Osteocyte (in vitro differentiated cells): ENCODE measurements at regions not wholly inside any gene's neighbourhood (a gene's known extent, or its start where the extent isn't known, plus 50 kb on each side); places are given as distances from the start of the nearest gene placed in this dataset.

Experiments used
- DNase-seq: peaks from one replicate; pipeline ENCODE4 v3.0.0; 2021; ENCODE audit warnings: mixed read lengths; ENCODE audit not compliant: unreplicated experiment; ENCODE audit errors: extremely low spot score
- H3K27ac Mint-ChIP-seq: one replicate; pipeline ENCODE4 v1.8.0; 2021; ENCODE audit warnings: mild to moderate bottlenecking, mixed read lengths; ENCODE audit not compliant: unreplicated experiment
- H3K27me3 Mint-ChIP-seq: one replicate; pipeline ENCODE4 v1.8.0; 2021; ENCODE audit warnings: mixed read lengths; ENCODE audit not compliant: unreplicated experiment
- H3K36me3 Mint-ChIP-seq: one replicate; pipeline ENCODE4 v1.8.0; 2021; ENCODE audit warnings: mixed read lengths; ENCODE audit not compliant: unreplicated experiment
- H3K4me1 Mint-ChIP-seq: one replicate; pipeline ENCODE4 v1.8.0; 2021; ENCODE audit warnings: mixed read lengths; ENCODE audit not compliant: unreplicated experiment
- H3K4me3 Mint-ChIP-seq: one replicate; pipeline ENCODE4 v1.8.0; 2021; ENCODE audit warnings: mild to moderate bottlenecking, moderate library complexity, mixed read lengths; ENCODE audit not compliant: unreplicated experiment
- H3K9me3 Mint-ChIP-seq: one replicate; pipeline ENCODE4 v1.8.0; 2021; ENCODE audit warnings: mixed read lengths; ENCODE audit not compliant: unreplicated experiment
- TF ChIP-seq, protein P1 (sequence below): fragments of 200-600 bp; sonication (generic); IDR thresholded peaks from 2 replicates; pipeline ENCODE4 v1.5.0; 2021; ENCODE audit warnings: antibody characterized with exemption, mild to moderate bottlenecking, moderate library complexity

DNA sequence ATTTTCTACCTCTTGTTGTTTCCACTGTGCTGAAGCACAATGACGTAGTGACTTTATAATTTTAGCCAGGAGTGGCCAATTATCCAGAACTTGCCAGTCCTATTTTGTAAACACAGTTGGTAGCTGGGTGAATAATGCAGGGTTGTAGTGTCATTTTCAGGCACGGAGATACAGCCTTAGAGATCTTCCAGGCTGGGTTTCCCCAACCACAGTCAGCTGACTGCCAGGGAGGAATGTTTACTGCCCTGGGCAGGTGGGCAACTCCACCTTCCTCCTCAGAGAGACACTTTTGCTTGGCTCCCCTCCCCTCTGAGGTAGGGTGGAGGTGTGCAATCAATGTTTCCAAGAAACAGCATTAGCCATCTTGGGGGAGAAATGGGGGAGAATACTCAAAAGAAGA, 228.1 kb upstream of the NR4A3 start:
- DNase-seq: no peak
- Mint-ChIP-seq H3K27ac (no peak overlapping the region), H3K9me3 (no peaks in the 10 kb centered on the region), H3K36me3 (no peaks in the 10 kb centered on the region), H3K4me3 (no peak overlapping the region), H3K27me3 (peaks cover 26% of the 10 kb centered on the region), H3K4me1 (no peaks in the 10 kb centered on the region)
- TF ChIP-seq, protein P1, sequence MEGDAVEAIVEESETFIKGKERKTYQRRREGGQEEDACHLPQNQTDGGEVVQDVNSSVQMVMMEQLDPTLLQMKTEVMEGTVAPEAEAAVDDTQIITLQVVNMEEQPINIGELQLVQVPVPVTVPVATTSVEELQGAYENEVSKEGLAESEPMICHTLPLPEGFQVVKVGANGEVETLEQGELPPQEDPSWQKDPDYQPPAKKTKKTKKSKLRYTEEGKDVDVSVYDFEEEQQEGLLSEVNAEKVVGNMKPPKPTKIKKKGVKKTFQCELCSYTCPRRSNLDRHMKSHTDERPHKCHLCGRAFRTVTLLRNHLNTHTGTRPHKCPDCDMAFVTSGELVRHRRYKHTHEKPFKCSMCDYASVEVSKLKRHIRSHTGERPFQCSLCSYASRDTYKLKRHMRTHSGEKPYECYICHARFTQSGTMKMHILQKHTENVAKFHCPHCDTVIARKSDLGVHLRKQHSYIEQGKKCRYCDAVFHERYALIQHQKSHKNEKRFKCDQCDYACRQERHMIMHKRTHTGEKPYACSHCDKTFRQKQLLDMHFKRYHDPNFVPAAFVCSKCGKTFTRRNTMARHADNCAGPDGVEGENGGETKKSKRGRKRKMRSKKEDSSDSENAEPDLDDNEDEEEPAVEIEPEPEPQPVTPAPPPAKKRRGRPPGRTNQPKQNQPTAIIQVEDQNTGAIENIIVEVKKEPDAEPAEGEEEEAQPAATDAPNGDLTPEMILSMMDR: no peak

DNA sequence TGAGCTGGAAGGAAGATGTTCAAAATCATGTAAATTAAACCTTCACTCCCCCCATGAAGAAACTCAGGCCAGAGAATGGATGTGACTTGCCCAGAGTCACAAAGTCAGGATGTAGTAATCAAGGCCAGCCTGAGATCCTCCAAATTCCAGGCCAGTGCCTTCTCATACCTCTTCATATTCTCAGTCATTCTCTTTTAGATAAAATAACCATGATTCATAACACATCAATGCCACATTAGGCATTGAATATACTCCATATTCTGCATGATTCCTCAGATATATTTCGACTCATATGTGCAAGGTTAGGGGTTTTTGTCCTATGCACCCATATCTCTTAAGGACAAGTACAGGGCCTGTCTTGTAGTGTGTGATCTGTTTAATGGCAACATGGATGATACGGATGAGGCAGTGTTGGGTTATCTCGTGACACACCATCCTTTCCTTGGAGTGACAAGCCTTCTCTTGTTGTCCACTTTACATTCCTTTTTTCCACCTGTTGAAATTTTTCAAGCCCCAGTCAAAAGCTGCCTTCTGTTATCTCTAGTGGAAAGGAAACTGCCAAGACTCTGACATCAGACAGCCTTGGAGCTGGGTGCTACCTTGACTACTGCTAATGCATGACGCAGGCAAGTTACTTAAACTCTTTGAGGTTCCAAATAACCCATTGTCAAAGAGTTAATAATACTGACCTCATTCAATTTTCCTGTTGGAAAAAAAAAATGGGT, 227.5 kb upstream of the NR4A3 start:
- no peaks in the 10 kb centered on the region for H3K9me3 Mint-ChIP-seq
- no peaks in the 10 kb centered on the region for H3K4me1 Mint-ChIP-seq
- TF ChIP-seq, protein P1: no peak
- H3K36me3 Mint-ChIP-seq: no peaks in the 10 kb centered on the region
- H3K27me3 Mint-ChIP-seq: peaks cover 26% of the 10 kb centered on the region
- DNase-seq: no peak
- no peak overlapping the region for H3K27ac Mint-ChIP-seq
- H3K4me3 Mint-ChIP-seq: no peak overlapping the region

DNA sequence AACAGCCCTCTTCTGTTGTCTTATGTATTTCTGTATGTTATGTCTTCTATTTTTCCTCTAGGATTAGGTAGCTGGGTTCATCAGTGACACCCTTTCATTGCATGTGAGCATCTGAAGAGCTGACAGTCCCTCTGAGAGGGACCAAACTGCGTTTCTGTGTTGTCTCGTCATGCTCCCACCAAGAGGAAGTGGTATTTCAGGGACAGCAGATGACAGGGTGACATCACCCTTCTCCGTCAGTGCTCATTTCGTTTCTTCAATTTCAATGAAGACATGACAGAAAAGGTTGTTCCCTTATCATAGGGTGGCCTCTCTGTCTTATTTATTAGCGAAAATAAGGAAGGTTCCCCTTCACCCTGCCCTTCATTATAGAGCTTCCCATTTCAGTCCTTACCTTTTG, 225.9 kb upstream of the NR4A3 start:
- peaks cover 20% of the 10 kb centered on the region for H3K27me3 Mint-ChIP-seq
- no peaks in the 10 kb centered on the region for H3K36me3 Mint-ChIP-seq
- no peaks in the 10 kb centered on the region for H3K4me1 Mint-ChIP-seq
- H3K4me3 Mint-ChIP-seq: no peak overlapping the region
- H3K27ac Mint-ChIP-seq: no peak overlapping the region
- no peaks in the 10 kb centered on the region for H3K9me3 Mint-ChIP-seq
- TF ChIP-seq, protein P1: no peak
- no peak for DNase-seq

DNA sequence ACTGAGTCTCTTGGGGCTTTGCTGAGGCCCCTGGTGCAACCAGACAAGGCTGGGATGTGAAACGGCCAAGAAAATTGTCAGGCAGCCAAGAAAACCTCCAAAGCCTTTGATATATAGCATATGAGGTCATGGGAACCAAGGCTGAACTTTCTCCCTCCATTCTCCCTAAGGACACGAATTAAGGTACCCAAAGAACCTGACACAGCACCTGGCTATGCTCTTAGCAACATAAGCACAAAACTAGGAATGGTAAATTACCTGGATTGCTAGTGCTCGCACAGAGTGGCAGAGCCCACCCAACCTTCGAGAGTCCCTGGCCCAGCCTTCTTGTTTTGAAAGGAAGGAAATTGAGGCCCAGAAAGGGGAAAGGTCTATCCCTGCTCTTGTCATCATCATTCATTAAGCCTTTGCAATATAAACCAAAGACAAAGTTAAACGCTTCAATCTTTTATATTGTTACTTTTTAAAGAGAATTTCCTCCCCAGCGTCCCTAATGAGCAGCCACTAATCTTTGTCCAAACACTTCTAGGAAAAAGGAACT, 220.0 kb upstream of the NR4A3 start:
- TF ChIP-seq, protein P1: no peak
- Mint-ChIP-seq H3K27ac (no peak overlapping the region), H3K4me3 (no peak overlapping the region), H3K27me3 (peaks cover 19% of the 10 kb centered on the region), H3K4me1 (no peaks in the 10 kb centered on the region), H3K36me3 (no peaks in the 10 kb centered on the region), H3K9me3 (no peaks in the 10 kb centered on the region)
- no peak for DNase-seq

DNA sequence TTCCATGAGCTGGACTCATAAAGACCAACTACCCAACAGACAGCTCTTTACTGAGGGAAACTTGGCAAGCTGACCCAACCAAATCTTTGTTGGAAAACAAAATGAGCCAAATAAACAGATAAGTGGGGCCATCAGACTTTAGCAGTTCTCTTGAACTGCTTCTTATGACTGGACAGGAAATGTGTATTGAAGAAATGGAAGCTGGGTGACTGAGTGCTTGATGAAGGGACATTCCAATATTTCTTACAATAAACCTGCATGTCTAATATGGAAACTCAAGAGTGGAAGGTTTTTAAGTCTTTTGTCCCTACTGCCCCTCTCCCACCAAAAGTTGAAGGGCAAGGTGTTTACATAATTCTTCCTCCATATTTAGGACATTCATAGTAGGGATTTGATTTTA, 218.8 kb upstream of the NR4A3 start:
- TF ChIP-seq, protein P1: no peak
- no peak overlapping the region for H3K27ac Mint-ChIP-seq
- H3K4me3 Mint-ChIP-seq: no peak overlapping the region
- H3K9me3 Mint-ChIP-seq: no peaks in the 10 kb centered on the region
- DNase-seq: no peak
- H3K27me3 Mint-ChIP-seq: peaks cover 19% of the 10 kb centered on the region
- no peaks in the 10 kb centered on the region for H3K36me3 Mint-ChIP-seq
- H3K4me1 Mint-ChIP-seq: peaks cover 6% of the 10 kb centered on the region
